NCI-H2196 treated with DMSO at 0.1 percent for 48 hours (cell line): ENCODE measurements at regions not wholly inside any gene's neighbourhood (a gene's known extent, or its start where the extent isn't known, plus 50 kb on each side); places are given as distances from the start of the nearest gene placed in this dataset.

Experiments
- DNase-seq: peaks from one replicate; lab custom pipeline; 2025; ENCODE audit not compliant: unreplicated experiment; lab: John Stamatoyannopoulos, UW

DNA sequence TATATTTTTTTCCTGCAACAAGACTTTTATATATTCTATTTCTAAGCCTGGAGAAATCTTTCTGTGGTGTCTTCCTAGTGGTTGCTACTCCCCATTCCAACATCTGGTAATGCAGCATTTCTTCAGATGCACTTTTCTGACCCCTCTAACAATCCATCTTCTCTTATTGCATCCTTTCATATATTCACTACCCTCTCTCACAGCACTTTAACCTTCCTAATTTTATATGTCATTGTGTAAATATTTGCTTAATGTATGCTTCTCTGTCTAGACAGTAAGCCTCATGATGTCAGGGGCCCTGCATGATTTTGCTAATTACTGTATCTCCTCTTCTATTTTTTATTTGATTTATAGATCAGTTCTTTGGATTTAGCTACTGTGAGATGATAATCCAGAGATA lies 701.6 kb downstream of the KCNA4 start:
- no peak for DNase-seq

DNA sequence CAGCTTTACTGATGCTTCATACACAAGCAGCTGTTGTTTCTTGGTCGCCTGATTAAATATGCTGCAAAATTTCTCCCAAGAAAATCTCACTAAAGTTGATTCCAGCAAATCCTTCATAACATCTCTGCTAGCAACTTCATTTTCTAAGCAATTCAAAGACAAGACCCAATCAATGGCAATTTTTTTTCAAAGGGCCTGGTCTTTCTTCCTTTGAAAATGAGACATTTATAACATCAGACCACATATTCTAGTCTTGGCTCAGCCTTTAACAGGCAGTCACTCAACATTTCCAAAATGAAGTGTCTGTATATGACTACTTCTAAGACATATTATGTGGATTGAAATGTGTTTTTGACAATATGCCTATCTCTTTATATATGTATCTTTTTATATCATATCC lies 702.6 kb downstream of the KCNA4 start:
- no peak for DNase-seq

DNA sequence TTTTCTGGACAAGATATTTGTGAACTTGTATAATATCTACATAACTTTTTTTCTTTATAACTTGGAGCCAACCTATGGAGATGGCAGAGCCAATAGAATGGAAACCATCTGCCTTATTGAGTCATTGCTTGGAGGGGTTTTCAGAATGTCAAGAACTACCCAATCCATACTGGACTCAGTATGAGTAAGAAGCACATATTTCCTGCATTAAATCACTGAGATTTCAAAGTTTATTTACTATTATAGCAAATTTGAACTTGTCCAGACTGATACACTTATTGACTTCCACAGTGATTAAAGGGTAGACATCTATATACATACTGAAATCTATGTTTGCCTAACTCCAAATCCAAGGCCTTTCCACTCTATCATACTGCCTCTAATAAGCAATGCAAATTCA lies 704.0 kb downstream of the KCNA4 start:
- no peak for DNase-seq

DNA sequence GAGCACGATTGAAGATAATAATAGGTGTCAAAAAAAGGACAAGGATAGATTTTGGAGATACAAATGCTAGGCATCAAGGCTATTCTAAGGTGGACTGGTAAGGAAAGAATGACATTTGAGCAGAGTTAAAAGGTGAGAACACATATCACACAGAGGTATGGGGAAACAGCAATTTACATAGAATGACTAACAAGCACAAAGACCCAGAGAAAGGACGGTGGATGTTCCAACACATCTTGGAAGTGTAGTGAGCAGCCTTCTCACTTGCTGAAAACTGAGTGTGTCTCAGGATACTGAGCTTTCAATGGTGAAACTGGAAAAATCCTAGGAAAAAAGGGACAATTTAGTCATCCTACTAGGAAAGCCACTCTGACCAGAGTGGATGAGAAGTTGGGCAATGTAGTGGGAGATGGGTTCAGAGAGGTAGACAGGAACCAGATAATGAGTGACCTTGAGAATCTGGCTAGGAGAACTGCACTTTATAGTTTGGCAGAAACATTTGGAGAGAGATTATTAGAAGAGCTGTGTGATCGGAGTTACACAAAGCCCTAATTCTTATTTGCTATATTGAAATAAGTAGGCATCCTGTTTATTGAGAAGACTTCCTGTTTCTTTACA lies 706.0 kb downstream of the KCNA4 start:
- no peak for DNase-seq

DNA sequence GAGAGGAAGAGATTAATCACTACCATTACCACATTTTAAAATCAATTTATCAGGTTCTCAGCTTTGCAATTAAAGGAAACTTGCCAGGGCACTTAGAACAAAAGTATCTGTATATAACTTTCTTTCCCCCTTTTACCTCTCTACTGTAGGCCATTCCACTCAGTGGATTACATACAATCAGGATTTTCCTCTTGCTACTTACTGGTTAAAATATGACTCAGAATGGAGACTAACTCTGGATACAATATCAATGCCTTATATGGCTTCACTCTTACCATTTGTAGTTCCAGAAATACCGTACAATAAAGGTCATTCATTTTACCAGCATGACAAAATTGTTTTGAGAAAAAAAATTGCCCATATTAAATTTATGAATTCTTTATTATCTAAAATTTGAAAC lies 706.8 kb downstream of the KCNA4 start:
- DNase-seq, result no peak

DNA sequence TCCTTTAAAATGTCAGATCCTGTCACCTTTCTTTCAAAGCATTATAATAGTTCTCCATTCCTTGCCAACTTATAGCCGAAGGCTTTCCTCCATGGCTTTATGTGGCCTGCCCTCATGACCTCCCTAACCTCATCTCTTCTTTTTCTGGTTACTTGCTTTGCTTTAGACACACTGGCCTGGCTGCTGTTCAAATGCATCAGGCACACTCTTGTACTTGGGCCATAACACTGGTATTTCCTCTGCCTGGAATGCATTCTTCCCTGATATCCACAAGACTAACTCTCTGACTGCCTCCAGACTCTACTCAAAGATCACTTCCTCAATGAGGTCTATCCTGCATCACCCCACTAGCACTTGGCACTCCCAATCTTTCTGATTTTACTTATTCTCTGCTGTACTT lies 710.3 kb downstream of the KCNA4 start:
- no peak for DNase-seq

DNA sequence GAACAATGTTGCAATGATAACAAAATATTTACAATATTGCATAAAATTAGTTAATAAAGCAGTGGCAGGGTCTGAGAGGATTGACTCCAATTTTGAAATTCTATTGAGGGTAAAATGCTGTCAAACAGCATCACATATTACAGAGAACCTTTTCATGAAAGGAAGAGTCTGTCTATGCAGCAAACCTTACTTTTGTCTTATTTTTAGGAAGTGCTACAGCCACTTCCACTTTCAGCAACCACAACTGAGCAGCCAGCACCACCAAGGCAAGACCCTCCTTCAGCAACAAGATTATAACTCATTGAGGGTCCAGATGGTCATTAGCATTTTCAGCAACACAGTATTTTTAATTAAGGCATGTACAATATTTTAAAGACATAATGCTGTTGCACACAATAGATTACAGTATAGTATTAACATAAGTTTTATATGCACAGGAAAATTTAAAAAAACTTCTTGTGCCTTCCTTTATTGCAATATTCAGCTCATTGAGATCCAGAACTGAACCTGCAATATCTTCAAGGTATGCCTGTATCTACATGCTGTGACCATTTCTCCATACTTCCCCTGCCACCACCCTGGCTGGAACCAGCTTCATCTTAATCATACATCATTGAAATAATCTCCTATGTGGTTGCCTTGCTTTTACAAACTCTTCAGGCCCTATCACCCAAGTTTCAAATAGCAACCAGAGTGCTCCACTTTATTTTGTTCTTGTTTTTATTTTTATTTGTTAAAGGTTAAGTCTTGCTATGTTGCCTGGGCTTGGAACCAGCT lies 711.2 kb downstream of the KCNA4 start:
- no peak for DNase-seq

DNA sequence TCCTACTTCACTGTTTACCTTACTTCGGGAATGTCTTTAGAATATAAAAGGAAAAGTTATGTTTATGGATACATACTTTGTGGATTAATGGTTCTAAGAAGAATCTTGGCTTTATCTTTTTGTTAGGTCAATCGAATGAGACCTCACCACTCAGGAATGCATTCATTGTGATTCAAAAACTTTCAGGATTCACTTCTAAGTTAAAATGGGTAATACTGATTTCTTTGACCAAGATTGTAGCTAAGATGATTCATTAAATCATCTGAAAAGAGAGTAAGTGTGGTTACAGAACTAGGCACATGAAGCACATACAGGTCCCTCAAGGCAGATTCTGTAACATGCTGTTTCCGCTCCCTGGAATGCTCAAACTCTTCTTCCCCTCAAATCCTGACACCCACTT lies 716.4 kb downstream of the KCNA4 start:
- DNase-seq, result no peak

DNA sequence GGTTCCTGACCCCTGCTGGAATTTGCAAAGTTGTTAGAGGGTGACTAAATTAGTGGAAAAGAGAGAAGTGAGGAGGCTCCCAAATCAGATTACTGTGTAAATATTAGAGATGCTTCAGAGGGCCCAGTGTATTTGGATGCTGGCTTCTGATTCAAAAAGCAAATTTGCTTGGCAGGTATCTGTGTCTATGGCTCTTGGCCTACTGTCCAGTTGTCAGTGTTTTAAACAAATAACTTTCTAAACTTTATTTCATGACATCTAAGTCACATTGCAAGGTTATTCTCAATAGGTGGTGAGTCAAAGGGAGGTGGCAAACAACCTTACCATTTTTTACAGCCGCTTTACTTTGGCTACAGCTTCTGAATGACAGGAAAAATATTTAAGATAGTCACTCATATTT lies 720.1 kb downstream of the KCNA4 start:
- DNase-seq, result no peak

DNA sequence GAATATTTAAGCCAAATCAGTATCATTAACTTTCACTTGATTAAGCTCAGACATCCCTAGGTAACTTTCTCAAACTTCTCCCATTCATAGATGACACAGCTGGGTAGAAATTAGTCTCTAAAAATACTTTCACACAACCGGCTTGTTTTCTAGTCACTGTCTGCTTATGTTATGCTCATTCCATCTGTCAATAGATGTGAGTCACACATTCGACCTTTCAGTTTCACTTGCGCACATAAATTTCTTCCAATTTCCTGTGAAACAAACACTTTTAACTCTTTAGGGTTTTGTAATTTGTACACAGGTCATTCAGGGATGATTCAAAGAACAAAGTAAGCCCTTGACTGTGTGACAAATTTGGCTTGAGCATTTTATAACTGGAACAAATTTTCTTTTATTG lies 723.0 kb downstream of the KCNA4 start:
- no peak for DNase-seq

DNA sequence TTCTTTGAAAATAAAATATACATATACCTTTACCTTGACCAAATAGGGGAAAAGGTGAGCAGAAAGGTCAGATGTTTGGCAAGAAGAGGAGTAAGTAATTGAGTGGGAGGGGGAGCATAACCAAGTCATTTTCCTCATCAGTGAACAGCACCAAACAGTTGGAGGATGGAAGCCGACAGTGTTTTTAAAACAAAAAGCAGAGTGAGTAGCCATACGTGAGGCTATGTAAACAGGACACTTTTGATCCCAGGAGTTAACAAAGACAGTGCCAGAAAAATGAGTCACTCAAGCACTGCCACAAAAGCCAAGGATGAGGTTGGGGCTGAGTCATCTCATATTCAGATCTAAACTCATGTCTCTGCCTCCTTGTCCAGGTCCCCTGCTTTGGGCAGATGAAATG lies 734.7 kb downstream of the KCNA4 start:
- no peak for DNase-seq

DNA sequence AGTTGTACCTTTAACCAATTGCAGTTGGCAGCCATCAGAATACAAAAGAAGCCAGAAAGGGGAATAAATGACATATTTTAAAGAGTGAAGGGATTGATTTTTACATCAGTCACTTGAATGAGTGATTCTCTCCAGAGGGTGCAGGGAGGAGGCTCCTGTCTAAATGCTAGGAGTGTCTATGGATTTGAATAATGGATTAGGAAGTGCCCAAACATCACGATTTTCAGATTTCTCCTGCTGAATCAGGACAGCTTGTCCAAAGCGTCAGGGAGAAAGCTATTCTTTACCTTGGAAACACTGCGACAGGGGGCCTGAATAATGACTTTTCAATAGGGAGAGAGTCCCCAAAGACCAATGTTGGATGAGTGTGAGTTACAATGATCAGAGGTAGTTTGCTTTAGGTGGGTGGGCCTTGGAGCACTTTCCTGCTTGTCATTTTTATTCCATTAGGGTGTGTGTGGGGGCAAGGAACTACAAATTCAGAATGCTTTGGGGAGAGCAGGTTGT lies 735.5 kb downstream of the KCNA4 start:
- DNase-seq, result no peak

DNA sequence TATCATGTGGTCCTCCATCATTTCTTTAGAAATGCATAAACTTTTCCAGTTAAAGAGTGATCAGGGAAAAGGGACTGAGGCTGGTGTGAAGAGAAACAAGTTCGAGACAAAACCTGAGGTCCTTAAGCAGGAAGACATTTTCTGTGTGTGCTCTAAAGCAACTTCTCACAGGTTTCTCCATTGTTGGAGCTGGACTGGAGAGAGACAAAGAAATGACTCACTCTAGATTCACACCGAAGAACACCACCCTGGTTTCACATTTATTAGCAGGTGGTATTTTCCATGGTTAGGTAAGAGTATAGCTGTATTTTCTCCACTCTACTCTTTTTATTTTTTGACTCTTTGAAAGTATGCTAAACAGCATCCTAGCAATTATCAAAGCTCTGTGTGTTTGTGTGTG lies 736.4 kb downstream of the KCNA4 start:
- DNase-seq, result no peak

DNA sequence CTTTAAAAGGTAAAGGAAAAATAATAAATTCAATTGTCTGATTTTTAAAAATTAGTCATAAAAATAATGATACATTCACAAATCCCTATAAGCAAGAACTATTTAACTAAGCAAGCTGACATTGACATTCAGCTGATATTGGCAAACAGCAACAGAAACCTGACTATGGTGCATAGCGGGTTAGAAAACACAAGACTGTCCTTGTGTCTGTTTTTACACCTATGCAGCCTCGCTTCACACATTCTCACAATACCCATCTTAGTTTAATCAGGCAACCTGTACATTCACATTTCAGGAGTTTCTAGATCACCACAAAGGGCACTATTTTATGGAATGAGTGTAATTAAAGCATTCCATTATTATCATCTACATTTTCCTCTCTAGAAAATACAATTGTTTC lies 737.1 kb downstream of the KCNA4 start:
- no peak for DNase-seq

DNA sequence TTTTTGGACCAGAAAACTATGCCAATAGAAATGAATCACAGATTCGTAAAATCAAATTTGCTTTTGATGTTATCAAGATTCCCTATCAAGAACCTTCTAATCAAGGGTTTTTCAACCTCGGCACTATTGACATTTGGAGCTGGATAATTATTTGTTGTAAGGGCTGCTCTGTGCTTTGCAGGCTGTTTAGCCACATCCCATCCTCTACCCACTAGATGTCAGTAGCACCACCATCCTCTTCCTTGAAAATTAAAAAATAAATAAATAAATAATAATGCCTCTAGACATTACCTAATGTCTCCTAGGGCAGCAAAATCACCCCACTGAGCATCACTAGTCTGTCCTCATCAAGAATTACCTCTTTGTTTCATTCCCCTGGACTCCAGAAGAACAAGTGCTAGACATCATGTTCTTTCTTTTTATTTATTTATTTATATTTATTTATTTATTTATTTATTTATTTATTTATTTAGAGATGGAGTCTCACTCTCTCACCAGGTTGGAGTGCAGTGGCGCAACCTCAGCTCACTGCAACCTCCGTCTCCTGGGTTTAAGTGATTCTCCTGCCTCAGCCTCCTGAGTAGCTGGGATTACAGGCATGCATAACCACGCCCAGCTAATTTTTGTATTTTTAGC lies 744.7 kb downstream of the KCNA4 start:
- no peak for DNase-seq

DNA sequence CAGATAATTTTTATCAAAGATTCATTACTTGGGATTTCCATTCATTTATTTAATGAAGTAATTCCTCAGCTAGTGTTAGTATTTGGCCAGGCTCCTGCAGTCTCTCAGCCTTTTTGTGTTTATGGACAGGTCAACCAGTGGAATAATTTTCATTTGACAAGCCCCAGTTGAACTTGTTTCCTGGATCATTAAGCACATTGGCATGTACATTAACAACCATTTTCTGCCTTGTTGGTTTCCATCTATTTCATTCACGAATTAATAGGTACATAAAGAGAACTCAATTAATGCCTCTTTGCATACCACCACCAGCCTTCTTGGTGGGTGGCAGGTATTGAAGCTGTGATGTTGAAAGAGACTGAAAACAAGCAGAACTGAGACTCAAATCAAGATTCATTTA lies 745.2 kb downstream of the KCNA4 start:
- DNase-seq, result no peak

DNA sequence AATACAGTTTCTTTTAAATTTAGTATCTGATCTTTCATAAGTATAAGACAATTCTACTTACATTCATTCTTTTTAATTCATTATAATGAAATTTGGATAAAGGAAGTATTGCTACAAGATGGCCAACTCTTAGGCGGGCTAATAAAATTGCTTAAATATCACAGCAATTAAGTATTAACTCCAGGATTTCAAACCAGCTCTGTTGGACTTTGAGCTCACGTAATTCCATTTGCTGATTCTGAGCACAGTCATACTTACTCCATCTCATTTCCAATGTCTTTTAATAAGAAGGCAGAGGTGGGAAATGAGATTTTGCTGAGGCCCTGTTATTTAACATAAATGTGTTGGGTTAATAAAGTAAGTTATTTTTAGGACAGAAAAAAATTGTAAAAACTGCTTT lies 748.1 kb downstream of the KCNA4 start:
- no peak for DNase-seq

DNA sequence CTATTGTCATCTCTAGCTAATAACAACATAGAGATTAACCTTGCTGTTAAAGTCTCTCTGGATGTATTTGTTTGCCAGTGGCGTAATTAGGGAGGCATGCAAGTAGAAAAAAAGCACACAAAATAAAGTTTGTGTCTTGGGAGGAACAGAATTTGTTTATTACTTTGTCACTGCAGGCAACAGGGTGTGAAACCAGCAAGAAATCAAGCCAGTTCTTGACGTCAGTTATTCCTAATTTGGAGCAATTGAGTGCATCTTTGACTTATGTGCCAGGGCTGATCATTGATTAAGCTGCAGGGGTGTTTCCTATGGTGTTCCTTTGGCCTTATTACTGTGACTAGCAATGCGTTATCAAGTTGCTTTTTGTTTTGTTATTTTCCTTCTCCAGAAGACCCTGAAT lies 751.0 kb downstream of the KCNA4 start:
- DNase-seq, result no peak

DNA sequence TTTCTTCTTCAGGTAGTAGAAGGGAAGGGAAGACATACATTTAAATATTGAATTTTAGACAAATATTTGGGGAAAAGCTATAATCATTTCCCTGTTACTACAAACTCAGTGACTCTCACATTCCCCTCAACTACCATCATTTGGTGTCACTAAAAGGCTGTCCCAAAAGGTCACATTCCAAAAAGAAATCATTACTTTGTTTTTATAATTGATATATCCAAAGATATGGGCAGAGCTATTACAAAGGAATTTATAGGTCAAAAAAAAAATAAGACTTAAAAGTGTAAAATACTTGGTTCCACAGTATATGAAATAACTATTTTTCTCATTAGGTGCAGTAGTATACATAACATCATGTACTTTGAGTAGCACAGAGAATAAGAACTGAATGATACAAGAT lies 751.4 kb downstream of the KCNA4 start:
- no peak for DNase-seq

DNA sequence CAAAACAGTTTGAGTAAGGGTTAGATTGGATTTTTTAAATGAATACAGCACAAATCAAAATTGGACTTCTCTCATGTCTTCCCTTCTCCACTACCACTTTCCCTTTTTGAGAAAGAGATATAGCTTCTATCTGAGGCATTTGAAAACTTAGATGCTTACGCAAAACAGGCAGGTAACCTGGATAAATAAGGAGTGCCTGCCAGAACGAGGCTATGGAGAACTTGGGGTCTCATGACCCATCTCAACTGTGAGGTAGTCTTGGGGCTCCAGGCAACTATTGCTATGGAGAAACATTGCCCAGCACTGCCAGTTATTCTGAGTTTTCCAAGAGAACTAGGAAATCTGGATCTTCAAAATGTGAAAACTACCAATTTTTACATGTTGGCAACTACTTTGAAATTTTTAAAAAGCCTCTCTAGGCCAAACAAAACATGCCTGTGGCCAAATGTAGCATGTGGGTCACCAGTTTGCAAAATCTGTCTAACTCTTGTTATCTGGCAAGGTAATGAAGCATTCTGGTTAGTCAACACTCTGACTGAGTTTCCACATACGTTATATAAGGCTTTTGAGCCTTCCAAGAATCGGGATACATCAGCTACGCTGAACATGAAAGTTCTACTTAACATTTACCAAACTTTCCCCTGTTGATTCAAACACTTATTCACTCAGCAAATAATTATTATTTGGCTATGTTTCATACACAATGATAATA lies 752.7 kb downstream of the KCNA4 start:
- DNase-seq, result no peak

DNA sequence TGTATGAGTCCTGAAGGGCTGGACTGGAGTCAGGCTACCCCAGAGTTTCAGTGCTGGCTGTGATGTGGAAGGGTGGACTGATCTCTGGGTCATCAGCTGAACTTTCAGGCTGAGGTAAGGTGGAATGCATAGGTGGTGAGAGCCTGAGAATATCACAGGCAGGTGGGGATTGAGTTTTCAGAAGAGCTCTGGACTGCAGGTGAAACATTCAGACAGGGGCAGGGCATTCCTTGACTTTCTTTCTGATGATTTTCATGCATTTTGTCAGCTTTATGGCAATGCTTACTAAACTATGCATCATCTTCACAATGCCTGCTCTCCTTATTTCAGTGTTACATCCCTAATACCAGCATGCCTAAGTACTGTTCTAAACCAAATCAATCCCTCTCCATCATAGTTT lies 755.0 kb downstream of the KCNA4 start:
- DNase-seq, result no peak
